Upper lobe of left lung (tissue), 6 donors: ENCODE measurements at regions not wholly inside any gene's neighbourhood (a gene's known extent, or its start where the extent isn't known, plus 50 kb on each side); places are given as distances from the start of the nearest gene placed in this dataset.
A peak's percentile ranks its signal among the peaks of the same experiment; 100 is the strongest.

Experiments used
- ATAC-seq, 2 donors: fragments of 200-7000 bp; cut with Tn5 transposase; one replicate each; pipeline ENCODE4 v1.9.1; 2022; ENCODE audit warnings: mild to moderate bottlenecking in 2 of 2, moderate library complexity in 2 of 2; ENCODE audit not compliant: low FRiP score in 2 of 2
- DNase-seq, 2 donors: peaks; one replicate each; pipeline ENCODE4 v3.0.0-alpha.2; 2019 to 2020
- H3K27ac ChIP-seq, 4 donors: fragments of 200-600 bp; sonication (generic); one replicate each; pipeline ENCODE4 v1.5.1; 2016 to 2019
- H3K27me3 ChIP-seq, 4 donors: fragments of 200-600 bp; sonication (generic); one replicate each; pipeline ENCODE4 v1.5.1; 2017 to 2019
- H3K36me3 ChIP-seq, 4 donors: fragments of 200-600 bp; sonication (generic); one replicate each; pipeline ENCODE4 v1.5.1; 2016 to 2019
- H3K4me1 ChIP-seq, 4 donors: fragments of 200-600 bp; sonication (generic); one replicate each; pipeline ENCODE4 v1.5.1; 2018 to 2019
- H3K4me3 ChIP-seq, 4 donors: fragments of 200-600 bp; sonication (generic); one replicate each; pipeline ENCODE4 v1.5.1; 2017 to 2019; ENCODE audit warnings: mild to moderate bottlenecking in 2 of 4, moderate library complexity in 1 of 4
- H3K9me3 ChIP-seq, 4 donors: fragments of 200-600 bp; sonication (generic); one replicate each; pipeline ENCODE4 v1.5.1; 2018 to 2019
- CTCF ChIP-seq, 6 experiments: fragments of 450-650 bp in 4 of 6; fragments of 200-600 bp in 2 of 6; sonication (generic) in 2 of 6; IDR thresholded peaks; one replicate each; pipeline ENCODE4 v1.5.1; 2016 to 2019; ENCODE audit warnings: antibody characterized with exemption in 6 of 6
- EP300 ChIP-seq, 4 donors: sonication (generic); formaldehyde crosslinking; IDR thresholded peaks; one replicate each; pipeline ENCODE4 v1.5.1; 2017; ENCODE audit warnings: antibody characterized with exemption in 4 of 4, control low read depth in 2 of 4
- POLR2A ChIP-seq, 4 donors: fragments of 450-650 bp; IDR thresholded peaks; one replicate each; pipeline ENCODE4 v1.5.1; 2016 to 2017; ENCODE audit warnings: antibody characterized with exemption in 4 of 4, mild to moderate bottlenecking in 2 of 4
- POLR2AphosphoS5 ChIP-seq, 2 donors: sonication (generic); formaldehyde crosslinking; IDR thresholded peaks; one replicate each; pipeline ENCODE4 v1.5.1; 2017; ENCODE audit warnings: antibody characterized with exemption in 2 of 2
- WGBS, 2 donors: methylation state at CpG; one replicate each; pipeline ENCODE4 v1.1.5; 2017 to 2018; 5-methylcytosine and 5-hydroxymethylcytosine counted together
- donor health status: DM: no; HTN: no; CAD: no; lungs with moderate emphysema.
- donor health status: DM: no; HTN: yes; CAD: no; lungs with severe emphysema.

GRCh38 chr13:38093425-38093824 is 223.9 kb upstream of the TRPC4 start:
- Histone ChIP-seq H3K4me3 (no peak overlapping the region), H3K4me1 (no peaks in the 10 kb centered on the region), H3K9me3 (no peaks in the 10 kb centered on the region), H3K27ac (no peak overlapping the region), H3K36me3 (no peaks in the 10 kb centered on the region), H3K27me3 (no peaks in the 10 kb centered on the region)
- 90 to 91% methylated on average over 4 of the region's 4 CpGs for WGBS, 2 donors
- ATAC-seq (no peak), DNase-seq (no peak)
- TF ChIP-seq POLR2A (IDR thresholded peaks at IDR 0.05) (no peak), EP300 (IDR thresholded peaks at IDR 0.05) (no peak), CTCF (IDR thresholded peaks at IDR 0.05) (no peak), POLR2AphosphoS5 (IDR thresholded peaks at IDR 0.05) (no peak)

GRCh38 chr13:38090913-38091312 is 221.3 kb upstream of the TRPC4 start:
- Histone ChIP-seq H3K27ac (no peak overlapping the region), H3K27me3 (no peaks in the 10 kb centered on the region), H3K4me3 (no peak overlapping the region), H3K9me3 (peaks cover 0 to 14% (median 10%) of the 10 kb centered on the region in 4 donors), H3K4me1 (no peaks in the 10 kb centered on the region), H3K36me3 (peaks cover 0 to 3% (median 0%) of the 10 kb centered on the region in 4 donors)
- DNase-seq (no peak), ATAC-seq (no peak)
- no peak for TF ChIP-seq EP300 (IDR thresholded peaks at IDR 0.05)
- TF ChIP-seq POLR2A (IDR thresholded peaks at IDR 0.05) = no peak
- TF ChIP-seq POLR2AphosphoS5 (IDR thresholded peaks at IDR 0.05) = no peak
- TF ChIP-seq CTCF (IDR thresholded peaks at IDR 0.05) = no peak
- WGBS, 2 donors = 24 to 60% methylated on average over 2 of the region's 2 CpGs

GRCh38 chr13:38086721-38087120 is 217.1 kb upstream of the TRPC4 start:
- DNase-seq (no peak), ATAC-seq (peak in 1 of 2 donors; percentile 57)
- no peak overlapping the region for H3K4me3 ChIP-seq
- no peaks in the 10 kb centered on the region for H3K27me3 ChIP-seq
- WGBS, 2 donors = 91 to 100% methylated on average over 2 to 4 of the region's 4 CpGs
- H3K4me1 ChIP-seq = no peaks in the 10 kb centered on the region
- H3K27ac ChIP-seq = no peak overlapping the region
- peaks cover 0 to 30% (median 16%) of the 10 kb centered on the region in 4 donors for H3K9me3 ChIP-seq
- TF ChIP-seq CTCF (IDR thresholded peaks at IDR 0.05) (no peak), POLR2A (IDR thresholded peaks at IDR 0.05) (no peak), POLR2AphosphoS5 (IDR thresholded peaks at IDR 0.05) (no peak), EP300 (IDR thresholded peaks at IDR 0.05) (no peak)
- peaks cover 0 to 3% (median 0%) of the 10 kb centered on the region in 4 donors for H3K36me3 ChIP-seq

GRCh38 chr13:38086013-38086412 is 216.4 kb upstream of the TRPC4 start:
- no peak for ATAC-seq
- TF ChIP-seq EP300 (IDR thresholded peaks at IDR 0.05) (no peak), POLR2AphosphoS5 (IDR thresholded peaks at IDR 0.05) (no peak), CTCF (IDR thresholded peaks at IDR 0.05) (no peak), POLR2A (IDR thresholded peaks at IDR 0.05) (no peak)
- Histone ChIP-seq H3K27ac (no peak overlapping the region), H3K4me1 (no peaks in the 10 kb centered on the region), H3K9me3 (peaks cover 0 to 30% (median 16%) of the 10 kb centered on the region in 4 donors), H3K4me3 (no peak overlapping the region), H3K27me3 (no peaks in the 10 kb centered on the region), H3K36me3 (peaks cover 0 to 3% (median 0%) of the 10 kb centered on the region in 4 donors)
- WGBS, 2 donors = 89% methylated on average over 3 of the region's 3 CpGs; no CpG with 5 or more reads in 1 of the 2 donors
- no peak for DNase-seq

GRCh38 chr13:38073931-38074330 is 204.4 kb upstream of the TRPC4 start:
- H3K36me3 ChIP-seq = no peaks in the 10 kb centered on the region
- no peak for ATAC-seq
- no peaks in the 10 kb centered on the region for H3K27me3 ChIP-seq
- H3K9me3 ChIP-seq = no peaks in the 10 kb centered on the region
- TF ChIP-seq POLR2AphosphoS5 (IDR thresholded peaks at IDR 0.05) (no peak), EP300 (IDR thresholded peaks at IDR 0.05) (no peak)
- no peak overlapping the region for H3K27ac ChIP-seq
- DNase-seq = no peak
- no peaks in the 10 kb centered on the region for H3K4me1 ChIP-seq
- H3K4me3 ChIP-seq = no peak overlapping the region
- WGBS, 2 donors = 83 to 89% methylated on average over 1 of the region's 1 CpG
